22Rv1 (cell line): ENCODE measurements at regions not wholly inside any gene's neighbourhood (a gene's known extent, or its start where the extent isn't known, plus 50 kb on each side); places are given as distances from the start of the nearest gene placed in this dataset.

Experiments used
- ZFX ChIP-seq: fragments of 450-650 bp; IDR thresholded peaks from 2 replicates; pipeline ENCODE4 v1.6.1; 2017; ENCODE audit warnings: antibody characterized with exemption, borderline replicate concordance
- TF ChIP-seq, protein P1 (sequence below): fragments of 450-650 bp; IDR thresholded peaks from 2 replicates; pipeline ENCODE4 v1.5.1; 2017; ENCODE audit warnings: mild to moderate bottlenecking

DNA sequence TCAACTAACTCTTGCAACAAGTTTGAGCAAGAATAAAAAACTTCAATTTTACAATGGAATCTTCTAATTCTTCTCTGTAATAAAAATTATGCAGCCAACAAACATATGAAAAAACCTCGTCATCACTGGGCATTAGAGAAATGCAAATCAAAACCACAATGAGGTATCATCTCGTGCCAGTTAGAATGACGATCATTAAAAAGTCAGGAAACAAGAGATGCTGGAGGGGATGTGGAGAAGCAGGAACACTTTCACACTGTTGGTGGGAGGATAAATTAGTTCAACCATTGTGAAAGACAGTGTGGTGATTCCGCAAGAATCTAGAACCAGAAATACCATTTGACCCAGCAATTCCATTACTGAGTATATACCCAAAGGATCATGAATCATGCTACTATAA lies 327.5 kb upstream of the LYPLAL1 start:
- TF ChIP-seq, protein P1, sequence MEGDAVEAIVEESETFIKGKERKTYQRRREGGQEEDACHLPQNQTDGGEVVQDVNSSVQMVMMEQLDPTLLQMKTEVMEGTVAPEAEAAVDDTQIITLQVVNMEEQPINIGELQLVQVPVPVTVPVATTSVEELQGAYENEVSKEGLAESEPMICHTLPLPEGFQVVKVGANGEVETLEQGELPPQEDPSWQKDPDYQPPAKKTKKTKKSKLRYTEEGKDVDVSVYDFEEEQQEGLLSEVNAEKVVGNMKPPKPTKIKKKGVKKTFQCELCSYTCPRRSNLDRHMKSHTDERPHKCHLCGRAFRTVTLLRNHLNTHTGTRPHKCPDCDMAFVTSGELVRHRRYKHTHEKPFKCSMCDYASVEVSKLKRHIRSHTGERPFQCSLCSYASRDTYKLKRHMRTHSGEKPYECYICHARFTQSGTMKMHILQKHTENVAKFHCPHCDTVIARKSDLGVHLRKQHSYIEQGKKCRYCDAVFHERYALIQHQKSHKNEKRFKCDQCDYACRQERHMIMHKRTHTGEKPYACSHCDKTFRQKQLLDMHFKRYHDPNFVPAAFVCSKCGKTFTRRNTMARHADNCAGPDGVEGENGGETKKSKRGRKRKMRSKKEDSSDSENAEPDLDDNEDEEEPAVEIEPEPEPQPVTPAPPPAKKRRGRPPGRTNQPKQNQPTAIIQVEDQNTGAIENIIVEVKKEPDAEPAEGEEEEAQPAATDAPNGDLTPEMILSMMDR = no peak
- TF ChIP-seq ZFX = no peak
